ENCODE measurements at regions not wholly inside any gene's neighbourhood (a gene's known extent, or its start where the extent isn't known, plus 50 kb on each side); places are given as distances from the start of the nearest gene placed in this dataset.

DNA sequence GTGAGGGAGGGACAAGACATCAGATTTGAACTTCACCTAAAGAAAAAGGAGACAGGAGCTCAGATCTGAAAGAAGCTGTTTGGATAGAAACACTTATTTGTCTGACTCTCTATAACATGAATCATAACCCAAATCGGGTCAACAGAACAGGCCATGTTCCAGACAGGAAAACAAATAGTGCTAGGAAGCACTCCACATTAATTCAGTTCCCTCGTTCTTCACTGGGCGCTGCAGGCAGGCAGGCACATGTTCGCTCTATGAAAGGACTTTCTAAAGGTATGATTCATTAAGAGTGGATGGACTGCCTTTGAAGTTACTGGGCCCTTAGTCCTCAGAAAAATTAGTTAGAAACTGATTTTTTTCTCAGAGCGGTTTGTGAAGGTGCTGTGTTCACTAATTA lies 137.5 kb upstream of the TRPC6 start:
- Histone ChIP-seq H3K27ac (ENCODE audit: extremely low read depth, low read depth, low read length) (no peak overlapping the region), H3K4me3 (no peak overlapping the region), H3K4me1 (replicated peaks in 1 of 2; ENCODE audit: control insufficient read depth in 2 of 2, insufficient read depth in 2 of 2, low read length in 2 of 2) (no peaks in the 10 kb centered on the region), H2AFZ (ENCODE audit: low read depth, low read length) (no peak overlapping the region), H3K27me3 (ENCODE audit: control insufficient read depth in 2 of 2, insufficient read depth in 2 of 2, low read length in 2 of 2) (no peaks in the 10 kb centered on the region), H3K79me2 (ENCODE audit: control insufficient read depth, insufficient read depth, low read length) (no peaks in the 10 kb centered on the region), H3K36me3 (ENCODE audit: control insufficient read depth, insufficient read depth, low read length) (no peaks in the 10 kb centered on the region), H3K9me1 (ENCODE audit: control insufficient read depth, insufficient read depth, low read length) (no peaks in the 10 kb centered on the region), H4K20me1 (replicated peaks; ENCODE audit: control insufficient read depth, insufficient read depth, low read length) (no peaks in the 10 kb centered on the region), H3K4me2 (ENCODE audit: insufficient read depth, low read length) (no peak overlapping the region), H3K9ac (ENCODE audit: insufficient read depth in 1 of 2, low read depth in 2 of 2, low read length in 2 of 2) (no peak overlapping the region), H3K9me3 (replicated peaks; ENCODE audit: control insufficient read depth, insufficient read depth, low read depth, low read length) (no peaks in the 10 kb centered on the region)
- ChIA-PET POLR2A (no interaction called here), CTCF (ENCODE audit: low intra/inter-chr PET ratio) (no interaction called here)
- WGBS (ENCODE audit: insufficient coverage, low coverage, missing lambda C conversion rate), result 0% methylated on average over 5 of the region's 5 CpGs
- BruUV-seq (replicated peaks), result no TSS peak
- DNase-seq (ENCODE audit: extremely low read depth in 1 of 4, low spot score in 3 of 4), result no peak
- no peak for ATAC-seq
- intact Hi-C loops (cut with micrococcal nuclease) (no loop called here), in situ Hi-C loops (cut with MboI) (no loop called here)
- TF ChIP-seq HES1 (IDR thresholded peaks at IDR 0.05; ENCODE audit: low read depth) (no peak), PCBP1 (IDR thresholded peaks at IDR 0.05; ENCODE audit: low read depth, low read length, poor library complexity, severe bottlenecking) (no peak), CEBPG (CRISPR knock-in tag; IDR thresholded peaks at IDR 0.05) (no peak), CEBPG (tag; conservative IDR thresholded peaks at IDR 0.05 in 1 of 2, IDR thresholded peaks at IDR 0.05 in 1 of 2) (no peak), KLF16 (IDR thresholded peaks at IDR 0.05) (no peak), ZNF395 (CRISPR knock-in tag; IDR thresholded peaks at IDR 0.05) (no peak), ZNF12 (CRISPR knock-in tag; IDR thresholded peaks at IDR 0.05) (no peak), POLR3A (IDR thresholded peaks at IDR 0.05; ENCODE audit: borderline replicate concordance, extremely low read depth, insufficient read depth, insufficient read length) (no peak), ZNF764 (CRISPR knock-in tag; IDR thresholded peaks at IDR 0.05; ENCODE audit: low read depth) (no peak), HEY1 (CRISPR knock-in tag; IDR thresholded peaks at IDR 0.05; ENCODE audit: borderline replicate concordance) (no peak), NFIC (IDR thresholded peaks at IDR 0.05) (no peak), TFAP4 (CRISPR knock-in tag; IDR thresholded peaks at IDR 0.05; ENCODE audit: borderline replicate concordance) (no peak), ZKSCAN1 (IDR thresholded peaks at IDR 0.05; ENCODE audit: low read depth, low read length) (no peak), CREB3 (tag; conservative IDR thresholded peaks at IDR 0.05; ENCODE audit: low read depth) (no peak), ZNF778 (CRISPR knock-in tag; IDR thresholded peaks at IDR 0.05) (no peak), ZNF551 (CRISPR knock-in tag; IDR thresholded peaks at IDR 0.05) (no peak)
- TF ChIP-seq, protein P1, sequence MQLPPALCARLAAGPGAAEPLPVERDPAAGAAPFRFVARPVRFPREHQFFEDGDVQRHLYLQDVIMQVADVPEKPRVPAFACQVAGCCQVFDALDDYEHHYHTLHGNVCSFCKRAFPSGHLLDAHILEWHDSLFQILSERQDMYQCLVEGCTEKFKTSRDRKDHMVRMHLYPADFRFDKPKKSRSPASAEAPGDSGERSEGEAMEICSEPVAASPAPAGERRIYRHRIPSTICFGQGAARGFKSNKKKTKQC (CRISPR knock-in tag; IDR thresholded peaks at IDR 0.05), result no peak
- TF ChIP-seq, protein P2, sequence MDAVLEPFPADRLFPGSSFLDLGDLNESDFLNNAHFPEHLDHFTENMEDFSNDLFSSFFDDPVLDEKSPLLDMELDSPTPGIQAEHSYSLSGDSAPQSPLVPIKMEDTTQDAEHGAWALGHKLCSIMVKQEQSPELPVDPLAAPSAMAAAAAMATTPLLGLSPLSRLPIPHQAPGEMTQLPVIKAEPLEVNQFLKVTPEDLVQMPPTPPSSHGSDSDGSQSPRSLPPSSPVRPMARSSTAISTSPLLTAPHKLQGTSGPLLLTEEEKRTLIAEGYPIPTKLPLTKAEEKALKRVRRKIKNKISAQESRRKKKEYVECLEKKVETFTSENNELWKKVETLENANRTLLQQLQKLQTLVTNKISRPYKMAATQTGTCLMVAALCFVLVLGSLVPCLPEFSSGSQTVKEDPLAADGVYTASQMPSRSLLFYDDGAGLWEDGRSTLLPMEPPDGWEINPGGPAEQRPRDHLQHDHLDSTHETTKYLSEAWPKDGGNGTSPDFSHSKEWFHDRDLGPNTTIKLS (IDR thresholded peaks at IDR 0.05; ENCODE audit: borderline replicate concordance, low read depth), result no peak
- no peak for FAIRE-seq

All from K562 (cell line).